OCI-LY3 (cell line): ENCODE measurements at regions not wholly inside any gene's neighbourhood (a gene's known extent, or its start where the extent isn't known, plus 50 kb on each side); places are given as distances from the start of the nearest gene placed in this dataset.

ENCODE experiments used
- H2AFZ ChIP-seq: fragments of 200-600, 300-600 bp; shearing (Covaris generic); 2 replicates; pipeline ENCODE4 v1.6.0; 2014; ENCODE audit warnings: antibody characterized with exemption, low read depth, low read length
- H3K27ac ChIP-seq: fragments of 200-600, 300-600 bp; sonication (generic); 2 replicates; pipeline ENCODE4 v1.5.1; 2014; ENCODE audit warnings: mild to moderate bottlenecking, low read length, moderate library complexity, mixed read lengths
- H3K27me3 ChIP-seq: fragments of 200-600, 300-600 bp; sonication (generic); 2 replicates; pipeline ENCODE4 v1.6.1; 2014; ENCODE audit warnings: low read depth, low read length, mixed read lengths
- H3K36me3 ChIP-seq: fragments of 200-600, 300-600 bp; sonication (generic); replicated peaks from 2 replicates; pipeline ENCODE3; 2014; ENCODE audit warnings: low read depth, low read length, mixed read lengths
- H3K4me1 ChIP-seq: fragments of 300-600, 200-600 bp; sonication (generic); 2 replicates; pipeline ENCODE4 v1.6.1; 2014; ENCODE audit warnings: low read length, mixed read lengths
- H3K4me2 ChIP-seq: fragments of 200-600, 300-600 bp; sonication (generic); 2 replicates; pipeline ENCODE4 v1.6.1; 2014; ENCODE audit warnings: low read length, mixed read lengths
- H3K4me3 ChIP-seq: fragments of 300-600, 200-600 bp; sonication (generic); 2 replicates; pipeline ENCODE4 v1.5.1; 2014; ENCODE audit warnings: antibody characterized with exemption, mild to moderate bottlenecking, low read length, moderate library complexity
- H3K79me2 ChIP-seq: fragments of 300-600, 200-600 bp; shearing (Covaris generic); 2 replicates; pipeline ENCODE4 v1.6.1; 2014; ENCODE audit warnings: mild to moderate bottlenecking, low read length, mixed read lengths
- H3K9ac ChIP-seq: fragments of 300-600, 200-600 bp; shearing (Covaris generic); 2 replicates; pipeline ENCODE4 v1.6.0; 2014; ENCODE audit warnings: mild to moderate bottlenecking, low read length, moderate library complexity
- H3K9me3 ChIP-seq: fragments of 200-600, 300-600 bp; shearing (Covaris generic); 2 replicates; pipeline ENCODE4 v1.6.1; 2014; ENCODE audit warnings: low read length, mixed read lengths; ENCODE audit not compliant: insufficient read depth
- H4K20me1 ChIP-seq: fragments of 200-600, 300-600 bp; sonication (generic); 2 replicates; pipeline ENCODE4 v1.6.1; 2016; ENCODE audit warnings: low read length, mixed read lengths; ENCODE audit not compliant: insufficient read depth
- EZH2phosphoT487 ChIP-seq: fragments of 200-600 bp; shearing (Covaris generic); IDR thresholded peaks from 2 replicates; pipeline ENCODE4 v1.6.1; 2018; ENCODE audit warnings: antibody characterized with exemption, mixed run types, low read depth
- TF ChIP-seq, protein P1 (sequence below): fragments of 200-600, 300-600 bp; sonication (generic); IDR thresholded peaks from 2 replicates; pipeline ENCODE4 v1.5.1; 2014; ENCODE audit warnings: antibody characterized with exemption, low read length, low read depth

DNA sequence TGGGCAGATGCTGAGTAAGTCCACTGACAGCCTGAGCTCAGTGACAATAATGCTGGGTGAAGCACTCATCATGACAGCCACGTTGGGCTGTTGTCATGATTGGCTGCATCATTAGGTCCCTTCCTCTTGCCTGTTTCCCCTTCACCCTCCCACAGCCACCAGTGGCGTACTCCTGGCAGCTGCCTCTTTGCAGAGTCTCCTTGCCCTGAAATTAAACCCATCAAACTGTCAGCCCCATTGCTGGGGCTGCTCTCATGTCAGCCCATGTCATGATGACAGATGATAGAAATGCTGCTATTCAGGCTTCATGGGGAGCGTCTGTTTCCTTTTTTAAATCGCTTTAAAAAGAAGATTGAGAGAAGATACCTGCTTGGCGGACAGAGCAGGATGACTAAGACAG is 327.4 kb downstream of the AGTPBP1 start:
- Histone ChIP-seq H3K9ac (no peak overlapping the region), H3K4me3 (no peak overlapping the region), H3K27me3 (peaks cover 18% of the 10 kb centered on the region), H3K4me1 (no peaks in the 10 kb centered on the region), H3K79me2 (no peaks in the 10 kb centered on the region), H3K36me3 (no peaks in the 10 kb centered on the region), H3K27ac (no peak overlapping the region), H4K20me1 (no peaks in the 10 kb centered on the region), H3K9me3 (no peaks in the 10 kb centered on the region), H3K4me2 (no peak overlapping the region), H2AFZ (no peak overlapping the region)
- TF ChIP-seq, protein P1, sequence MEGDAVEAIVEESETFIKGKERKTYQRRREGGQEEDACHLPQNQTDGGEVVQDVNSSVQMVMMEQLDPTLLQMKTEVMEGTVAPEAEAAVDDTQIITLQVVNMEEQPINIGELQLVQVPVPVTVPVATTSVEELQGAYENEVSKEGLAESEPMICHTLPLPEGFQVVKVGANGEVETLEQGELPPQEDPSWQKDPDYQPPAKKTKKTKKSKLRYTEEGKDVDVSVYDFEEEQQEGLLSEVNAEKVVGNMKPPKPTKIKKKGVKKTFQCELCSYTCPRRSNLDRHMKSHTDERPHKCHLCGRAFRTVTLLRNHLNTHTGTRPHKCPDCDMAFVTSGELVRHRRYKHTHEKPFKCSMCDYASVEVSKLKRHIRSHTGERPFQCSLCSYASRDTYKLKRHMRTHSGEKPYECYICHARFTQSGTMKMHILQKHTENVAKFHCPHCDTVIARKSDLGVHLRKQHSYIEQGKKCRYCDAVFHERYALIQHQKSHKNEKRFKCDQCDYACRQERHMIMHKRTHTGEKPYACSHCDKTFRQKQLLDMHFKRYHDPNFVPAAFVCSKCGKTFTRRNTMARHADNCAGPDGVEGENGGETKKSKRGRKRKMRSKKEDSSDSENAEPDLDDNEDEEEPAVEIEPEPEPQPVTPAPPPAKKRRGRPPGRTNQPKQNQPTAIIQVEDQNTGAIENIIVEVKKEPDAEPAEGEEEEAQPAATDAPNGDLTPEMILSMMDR, result no peak
- no peak for TF ChIP-seq EZH2phosphoT487

DNA sequence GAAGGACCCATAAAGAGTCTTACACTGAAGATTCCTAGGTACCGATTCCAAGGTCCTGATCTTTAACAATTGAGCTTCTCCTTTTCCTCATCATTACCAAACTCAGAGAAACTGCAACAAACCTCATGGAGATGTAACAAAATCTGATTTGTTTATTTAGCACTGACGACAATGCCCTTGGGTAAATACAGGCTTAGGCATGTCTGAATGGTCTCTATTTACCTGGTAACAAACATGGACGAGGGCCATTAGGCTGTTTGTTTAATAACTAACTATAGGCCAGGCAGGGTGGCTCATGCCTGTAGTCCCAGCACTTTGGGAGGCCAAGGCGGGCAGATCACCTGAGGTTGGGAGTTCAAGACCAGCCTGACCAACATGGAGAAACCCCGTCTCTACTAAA is 333.3 kb downstream of the AGTPBP1 start:
- no peaks in the 10 kb centered on the region for H3K79me2 ChIP-seq
- no peaks in the 10 kb centered on the region for H4K20me1 ChIP-seq
- no peak overlapping the region for H3K4me3 ChIP-seq
- no peak overlapping the region for H2AFZ ChIP-seq
- H3K36me3 ChIP-seq, result no peaks in the 10 kb centered on the region
- TF ChIP-seq EZH2phosphoT487, result no peak
- TF ChIP-seq, protein P1, result no peak
- H3K9me3 ChIP-seq, result no peaks in the 10 kb centered on the region
- H3K4me1 ChIP-seq, result no peaks in the 10 kb centered on the region
- no peak overlapping the region for H3K27ac ChIP-seq
- H3K27me3 ChIP-seq, result peaks cover 6% of the 10 kb centered on the region; the same call in 1 of the 2 replicates
- H3K4me2 ChIP-seq, result no peak overlapping the region
- no peak overlapping the region for H3K9ac ChIP-seq

DNA sequence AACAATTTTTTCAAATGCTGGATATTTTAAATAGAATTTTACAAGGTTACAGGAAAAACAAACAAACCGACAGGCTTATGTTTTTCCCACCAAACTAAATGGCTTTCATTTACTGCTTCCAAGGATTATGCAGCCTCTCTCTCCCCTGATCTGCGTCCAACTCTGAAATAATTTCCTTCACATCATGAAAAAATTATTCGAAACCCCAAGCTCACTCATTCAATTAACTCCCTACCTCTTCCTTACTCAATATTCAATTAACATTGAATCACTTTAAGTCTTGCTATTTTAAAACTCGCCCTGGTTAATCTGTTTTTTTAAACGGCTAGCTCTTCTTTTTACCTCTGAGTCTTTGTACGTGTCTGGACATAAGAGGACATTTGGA is 336.2 kb downstream of the AGTPBP1 start:
- TF ChIP-seq, protein P1, result no peak
- TF ChIP-seq EZH2phosphoT487, result no peak
- Histone ChIP-seq H2AFZ (no peak overlapping the region), H3K9me3 (no peaks in the 10 kb centered on the region), H4K20me1 (no peaks in the 10 kb centered on the region), H3K9ac (no peak overlapping the region), H3K4me3 (no peak overlapping the region), H3K79me2 (no peaks in the 10 kb centered on the region), H3K36me3 (no peaks in the 10 kb centered on the region), H3K27me3 (no peaks in the 10 kb centered on the region), H3K27ac (no peak overlapping the region), H3K4me2 (no peak overlapping the region), H3K4me1 (no peaks in the 10 kb centered on the region)

DNA sequence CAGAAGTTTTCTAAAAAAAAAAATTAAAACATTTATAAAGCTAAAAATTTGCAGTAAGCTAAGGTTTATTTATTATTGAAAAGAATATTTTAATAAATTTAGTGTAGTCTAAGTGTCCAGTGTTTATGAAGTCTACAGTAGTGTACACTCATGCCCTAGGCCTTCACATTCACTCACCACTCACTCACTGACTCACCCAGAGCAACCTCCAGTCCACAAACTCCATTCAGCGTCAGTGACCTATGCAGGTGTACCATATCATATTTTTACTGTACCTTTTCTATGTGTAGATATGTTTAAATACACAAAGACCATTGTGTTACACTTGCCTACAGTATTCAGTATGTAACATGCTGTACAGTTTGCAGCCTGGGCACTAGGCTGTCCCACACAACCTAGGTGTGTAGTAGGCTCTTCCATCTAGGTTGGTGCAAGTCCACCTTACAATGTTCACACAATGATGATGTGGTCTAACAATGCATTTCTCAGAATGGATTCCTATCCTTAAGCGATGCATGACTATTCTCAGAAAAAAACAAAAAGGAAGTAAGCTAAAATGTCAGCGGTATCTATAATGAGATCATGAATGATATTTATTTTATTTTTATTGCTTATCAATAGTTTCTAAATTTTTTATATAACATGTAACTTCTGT is 336.7 kb downstream of the AGTPBP1 start:
- Histone ChIP-seq H3K79me2 (no peaks in the 10 kb centered on the region), H3K9ac (no peak overlapping the region), H3K9me3 (no peaks in the 10 kb centered on the region), H3K4me2 (no peak overlapping the region), H3K4me3 (no peak overlapping the region), H4K20me1 (no peaks in the 10 kb centered on the region), H3K4me1 (no peaks in the 10 kb centered on the region), H2AFZ (no peak overlapping the region), H3K27ac (no peak overlapping the region), H3K36me3 (no peaks in the 10 kb centered on the region), H3K27me3 (no peaks in the 10 kb centered on the region)
- no peak for TF ChIP-seq EZH2phosphoT487
- TF ChIP-seq, protein P1, result no peak
